Right lobe of liver (tissue), 6 donors: ENCODE measurements at regions not wholly inside any gene's neighbourhood (a gene's known extent, or its start where the extent isn't known, plus 50 kb on each side); places are given as distances from the start of the nearest gene placed in this dataset.

ENCODE experiments used
- ATAC-seq, 4 donors: fragments of 200-7000 bp; cut with Tn5 transposase; one replicate each; pipeline ENCODE4 v1.9.1; 2020; ENCODE audit warnings: mild to moderate bottlenecking in 4 of 4, moderate library complexity in 4 of 4
- DNase-seq, 3 donors: peaks; one replicate each; pipeline ENCODE4 v3.0.0-alpha.2; 2020
- H3K27ac ChIP-seq, 3 donors: fragments of 200-600 bp; one replicate each; pipeline ENCODE4 v1.8.0; 2022
- H3K27me3 ChIP-seq, 2 donors: fragments of 200-600 bp; one replicate each; pipeline ENCODE4 v1.8.0; 2022
- H3K36me3 ChIP-seq, 4 donors: fragments of 200-600 bp; sonication (generic) in 1 of 4; one replicate each; pipeline versions ENCODE4 v1.5.1 to v1.8.0; 2017 to 2022; ENCODE audit warnings: control low read depth in 1 of 4
- H3K4me1 ChIP-seq, 4 donors: fragments of 200-600 bp; sonication (generic) in 1 of 4; one replicate each; pipeline versions ENCODE4 v1.5.1 to v1.8.0; 2017 to 2022; ENCODE audit warnings: control low read depth in 1 of 4
- H3K4me3 ChIP-seq, 3 donors: fragments of 200-600 bp; one replicate each; pipeline ENCODE4 v1.8.0; 2022
- H3K9me3 ChIP-seq, 4 donors: fragments of 200-600 bp; sonication (generic) in 1 of 4; one replicate each; pipeline versions ENCODE4 v1.5.1 to v1.8.0; 2017 to 2022; ENCODE audit warnings: control low read depth in 1 of 4
- POLR2A ChIP-seq: fragments of 450-650 bp; IDR thresholded peaks from one replicate; pipeline ENCODE4 v1.6.1; 2017; ENCODE audit warnings: antibody characterized with exemption, mild to moderate bottlenecking
- WGBS: methylation state at CpG from one replicate; pipeline ENCODE4 v1.1.6; 2018; ENCODE audit warnings: low coverage, low lambda C conversion rate; ENCODE audit not compliant: insufficient coverage; ENCODE audit errors: missing lambda C conversion rate; 5-methylcytosine and 5-hydroxymethylcytosine counted together
- intact Hi-C, 2 donors: fragments of 100-400 bp; cut with DNase I; formaldehyde crosslinking; loops; one replicate each; pipeline versions ENCODE4 v1.11.2 to v1.14.1; 2022
- TF ChIP-seq, protein P1 (sequence below), 4 donors: fragments of 200-600 bp in 3 of 4; fragments of 450-650 bp in 1 of 4; IDR thresholded peaks; one replicate each; pipeline versions ENCODE4 v1.5.1 to v1.8.0; 2016 to 2022; ENCODE audit warnings: antibody characterized with exemption in 4 of 4, mild to moderate bottlenecking in 2 of 4
- donor health status: DM: no; HTN: yes; CAD: no.
- donor health status: DM: no; HTN: no; CAD: no.
- donor health status: DM: no; HTN: no; CAD: no.
- donor health status: DM: no; HTN: yes; CAD: no.
- donor health status: DM: no; HTN: yes; CAD: no.

DNA sequence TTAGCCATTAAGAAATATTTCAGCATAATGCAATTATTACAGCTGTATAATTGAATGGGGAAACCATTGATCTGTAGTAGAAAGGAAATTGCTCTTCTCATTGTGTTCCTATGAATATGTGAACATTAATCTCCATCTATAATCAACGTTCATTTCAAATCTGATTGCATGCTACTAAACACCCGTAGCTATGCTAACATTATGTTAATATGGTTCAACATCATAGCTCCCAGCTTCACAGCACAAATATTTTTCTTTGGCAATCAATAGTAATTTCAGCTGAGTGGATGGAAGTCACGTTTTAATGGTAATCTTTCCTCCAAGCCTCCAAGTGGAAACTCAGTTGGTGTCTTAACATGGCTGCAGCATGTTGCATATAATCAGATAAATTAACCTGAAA is 454.4 kb downstream of the MAFB start:
- no peak overlapping the region for H3K4me3 ChIP-seq
- no peaks in the 10 kb centered on the region for H3K36me3 ChIP-seq
- TF ChIP-seq POLR2A: no peak
- TF ChIP-seq, protein P1, sequence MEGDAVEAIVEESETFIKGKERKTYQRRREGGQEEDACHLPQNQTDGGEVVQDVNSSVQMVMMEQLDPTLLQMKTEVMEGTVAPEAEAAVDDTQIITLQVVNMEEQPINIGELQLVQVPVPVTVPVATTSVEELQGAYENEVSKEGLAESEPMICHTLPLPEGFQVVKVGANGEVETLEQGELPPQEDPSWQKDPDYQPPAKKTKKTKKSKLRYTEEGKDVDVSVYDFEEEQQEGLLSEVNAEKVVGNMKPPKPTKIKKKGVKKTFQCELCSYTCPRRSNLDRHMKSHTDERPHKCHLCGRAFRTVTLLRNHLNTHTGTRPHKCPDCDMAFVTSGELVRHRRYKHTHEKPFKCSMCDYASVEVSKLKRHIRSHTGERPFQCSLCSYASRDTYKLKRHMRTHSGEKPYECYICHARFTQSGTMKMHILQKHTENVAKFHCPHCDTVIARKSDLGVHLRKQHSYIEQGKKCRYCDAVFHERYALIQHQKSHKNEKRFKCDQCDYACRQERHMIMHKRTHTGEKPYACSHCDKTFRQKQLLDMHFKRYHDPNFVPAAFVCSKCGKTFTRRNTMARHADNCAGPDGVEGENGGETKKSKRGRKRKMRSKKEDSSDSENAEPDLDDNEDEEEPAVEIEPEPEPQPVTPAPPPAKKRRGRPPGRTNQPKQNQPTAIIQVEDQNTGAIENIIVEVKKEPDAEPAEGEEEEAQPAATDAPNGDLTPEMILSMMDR (IDR thresholded peaks at IDR 0.05): no peak
- 33% methylated on average over 3 of the region's 3 CpGs for WGBS
- no peaks in the 10 kb centered on the region for H3K4me1 ChIP-seq
- no peak for DNase-seq
- no peaks in the 10 kb centered on the region for H3K9me3 ChIP-seq
- no peak for ATAC-seq
- no peaks in the 10 kb centered on the region for H3K27me3 ChIP-seq
- no peak overlapping the region for H3K27ac ChIP-seq
- intact Hi-C loops: no loop called here

DNA sequence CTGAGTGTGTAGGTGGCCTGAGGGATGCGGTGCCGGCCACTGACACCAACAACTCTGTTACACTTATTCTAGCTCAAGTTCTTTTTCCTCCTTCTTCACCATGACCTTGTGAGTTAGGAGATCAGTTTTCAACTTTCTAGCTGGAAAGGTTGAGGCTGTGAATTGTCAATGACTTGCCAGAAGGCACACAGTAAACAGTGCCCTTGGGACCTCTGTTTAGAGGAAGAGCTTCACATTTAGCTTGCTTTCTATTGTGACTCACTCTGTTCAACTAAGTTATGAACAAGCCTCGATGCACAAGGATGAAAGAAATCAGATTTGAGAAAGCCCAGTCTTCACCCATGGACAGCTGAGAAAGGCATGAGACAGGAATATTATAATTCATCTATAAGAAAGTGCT is 455.6 kb downstream of the MAFB start:
- TF ChIP-seq, protein P1 (IDR thresholded peaks at IDR 0.05): no peak
- no peak for TF ChIP-seq POLR2A
- intact Hi-C loops: no loop called here
- Histone ChIP-seq H3K36me3 (no peaks in the 10 kb centered on the region), H3K27me3 (no peaks in the 10 kb centered on the region), H3K4me3 (no peak overlapping the region), H3K9me3 (no peaks in the 10 kb centered on the region), H3K4me1 (no peaks in the 10 kb centered on the region), H3K27ac (no peak overlapping the region)
- ATAC-seq: no peak
- no peak for DNase-seq
- 39% methylated on average over 1 of the region's 3 CpGs for WGBS

DNA sequence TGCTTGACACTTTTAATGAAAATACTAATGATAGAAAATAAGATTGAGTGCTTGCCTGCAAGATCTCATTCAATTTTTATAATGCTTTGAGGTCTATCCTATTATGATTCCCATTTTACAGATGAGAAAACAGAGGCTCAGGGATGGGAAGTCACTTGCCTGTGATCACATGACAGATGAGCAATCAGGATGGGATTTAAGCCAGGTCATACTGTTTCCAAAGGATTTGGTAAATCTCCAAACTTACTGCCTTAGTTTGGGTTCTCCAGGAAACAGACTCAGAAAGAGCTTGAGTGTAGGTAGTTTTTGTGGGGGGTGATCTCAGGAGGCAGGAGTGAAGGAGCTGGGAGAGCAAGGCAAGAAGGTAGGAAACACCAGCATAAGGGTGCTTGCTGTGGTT is 456.3 kb downstream of the MAFB start:
- no peak overlapping the region for H3K4me3 ChIP-seq
- ATAC-seq (no peak), DNase-seq (no peak)
- no peaks in the 10 kb centered on the region for H3K9me3 ChIP-seq
- intact Hi-C loops: no loop called here
- H3K27ac ChIP-seq: no peak overlapping the region
- H3K4me1 ChIP-seq: no peaks in the 10 kb centered on the region
- no peaks in the 10 kb centered on the region for H3K27me3 ChIP-seq
- no peaks in the 10 kb centered on the region for H3K36me3 ChIP-seq
- TF ChIP-seq, protein P1 (IDR thresholded peaks at IDR 0.05): no peak
- no peak for TF ChIP-seq POLR2A

DNA sequence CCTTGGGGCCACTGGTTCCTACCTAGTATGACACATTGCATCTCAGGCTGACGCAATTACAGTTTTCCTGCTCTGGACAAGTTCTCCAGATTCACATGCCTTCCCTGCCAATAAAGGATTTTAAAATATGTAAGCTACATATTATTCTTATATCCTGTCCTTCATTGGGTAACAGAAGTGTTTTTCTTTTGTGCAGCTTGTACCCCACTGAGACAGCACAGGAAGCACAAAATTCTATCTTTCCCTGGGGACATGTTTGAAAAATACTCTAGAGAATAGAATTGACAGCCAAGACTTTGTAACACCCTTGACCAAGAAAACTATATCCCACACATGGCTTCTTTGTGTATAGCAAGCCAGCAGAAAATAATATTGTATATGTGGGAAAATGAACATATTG is 456.8 kb downstream of the MAFB start:
- Histone ChIP-seq H3K4me3 (no peak overlapping the region), H3K36me3 (no peaks in the 10 kb centered on the region), H3K9me3 (no peaks in the 10 kb centered on the region), H3K4me1 (no peaks in the 10 kb centered on the region), H3K27ac (no peak overlapping the region), H3K27me3 (no peaks in the 10 kb centered on the region)
- TF ChIP-seq, protein P1 (IDR thresholded peaks at IDR 0.05): no peak
- no peak for TF ChIP-seq POLR2A
- ATAC-seq: no peak
- 45% methylated on average over 1 of the region's 1 CpG for WGBS
- intact Hi-C loops: no loop called here
- DNase-seq: no peak

DNA sequence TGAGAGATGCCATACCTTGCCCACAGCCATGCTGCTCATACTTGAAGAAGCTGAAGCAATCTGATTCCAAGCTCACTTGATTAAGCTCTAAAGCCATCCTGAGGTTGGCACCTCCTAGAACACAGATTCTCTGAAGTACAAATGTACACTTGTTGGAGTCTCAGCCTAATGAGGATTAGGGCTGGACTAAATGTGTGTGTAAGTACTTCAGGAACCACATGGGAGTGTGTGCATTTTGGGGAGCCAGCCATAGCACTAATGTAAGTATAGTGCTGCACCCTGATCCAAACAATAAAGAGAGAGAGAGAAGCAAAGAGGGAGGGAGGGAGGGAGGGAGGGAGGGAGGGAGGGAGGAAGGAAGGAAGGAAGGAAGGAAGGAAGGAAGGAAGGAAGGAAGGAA is 458.6 kb downstream of the MAFB start:
- DNase-seq (no peak), ATAC-seq (no peak)
- Histone ChIP-seq H3K27me3 (no peaks in the 10 kb centered on the region), H3K4me1 (no peaks in the 10 kb centered on the region), H3K27ac (no peak overlapping the region), H3K4me3 (no peak overlapping the region), H3K36me3 (no peaks in the 10 kb centered on the region), H3K9me3 (no peaks in the 10 kb centered on the region)
- intact Hi-C loops: no loop called here
- TF ChIP-seq, protein P1 (IDR thresholded peaks at IDR 0.05): no peak
- no peak for TF ChIP-seq POLR2A
